ENCODE measurements at regions not wholly inside any gene's neighbourhood (a gene's known extent, or its start where the extent isn't known, plus 50 kb on each side); places are given as distances from the start of the nearest gene placed in this dataset.
"Not testable (repeated sequence)": the region's sequence is repeated elsewhere in the genome, so short reads cannot be mapped to it uniquely, and the experiment has no call there.

DNA sequence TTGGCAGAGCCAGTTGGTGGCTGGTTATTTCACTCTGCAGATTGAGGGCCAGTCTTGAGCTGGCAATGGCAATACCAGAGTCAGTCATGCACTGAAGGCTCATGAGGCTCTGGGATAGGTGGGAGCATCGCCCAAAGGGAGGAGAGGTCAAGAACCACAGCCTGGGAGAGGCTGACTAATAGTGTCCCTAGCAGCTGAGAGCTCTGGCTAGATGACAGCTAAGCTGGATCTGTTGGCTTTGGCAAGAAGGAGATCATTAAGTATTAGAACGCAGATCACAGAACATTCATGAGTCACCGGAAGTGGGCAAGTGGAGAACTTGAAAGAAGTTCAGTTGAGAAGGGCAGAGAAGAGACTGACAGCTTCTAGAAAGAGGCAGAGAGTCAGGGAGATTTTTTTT is 521.1 kb downstream of the NR2F2 start:
- DNase-seq, result no peak

DNA sequence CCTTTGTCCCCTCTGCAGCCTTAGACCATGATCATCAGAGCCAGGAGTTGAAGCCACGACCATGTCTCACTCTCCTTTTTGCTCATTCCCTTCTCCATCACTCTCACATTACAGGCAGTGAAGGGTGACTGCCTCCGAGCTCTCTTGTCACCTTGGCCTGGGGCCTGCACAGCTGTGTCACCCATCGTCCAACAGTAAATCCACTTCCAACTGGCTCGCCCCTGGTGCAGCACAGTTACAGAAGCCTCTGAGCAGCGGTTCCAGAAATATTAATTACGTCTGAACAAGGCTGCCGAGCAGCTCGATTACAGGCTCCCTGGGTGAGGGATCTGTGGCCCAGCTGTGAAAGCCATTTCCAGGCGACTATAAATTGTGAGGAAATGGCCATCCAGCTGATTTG is 528.2 kb downstream of the NR2F2 start:
- no peak for DNase-seq

DNA sequence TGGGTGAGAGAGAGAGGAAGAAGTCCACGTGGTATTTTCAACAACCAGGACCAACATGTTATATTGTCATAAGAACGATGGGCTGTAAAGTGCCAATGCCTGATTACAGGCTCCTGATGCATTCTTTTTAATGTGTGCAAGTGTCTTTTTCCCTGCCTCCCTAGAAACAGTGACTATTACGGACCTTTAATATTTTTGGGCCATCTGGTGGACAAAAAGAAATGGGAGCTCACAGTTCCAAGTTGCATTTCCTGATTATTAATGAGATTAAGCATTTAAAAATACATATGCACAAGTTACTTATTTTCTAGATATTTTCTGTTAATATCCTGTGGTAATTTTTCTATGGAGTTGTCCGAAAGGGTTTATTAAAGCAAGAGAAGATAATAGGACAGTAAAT is 530.2 kb downstream of the NR2F2 start:
- DNase-seq, result no peak

DNA sequence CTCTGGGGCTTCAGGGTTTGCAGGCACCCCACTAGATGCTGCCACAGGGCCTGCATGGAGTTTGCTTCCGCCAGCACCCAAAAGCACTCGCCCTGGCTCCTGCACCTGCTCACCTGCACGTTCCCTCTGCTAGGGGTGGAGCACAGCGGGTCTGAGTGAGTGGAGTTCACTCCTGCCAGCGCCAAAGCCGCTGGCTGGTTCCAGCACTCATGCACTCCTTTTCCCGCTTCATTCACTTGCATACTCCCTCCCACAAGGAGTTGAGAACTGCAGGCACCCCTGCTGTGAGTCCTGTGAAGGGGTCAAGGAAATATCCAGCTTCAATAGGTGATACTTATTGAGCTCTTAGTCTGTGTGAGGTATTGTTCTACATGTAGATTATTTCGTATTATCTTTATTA is 537.5 kb downstream of the NR2F2 start:
- no peak for DNase-seq

DNA sequence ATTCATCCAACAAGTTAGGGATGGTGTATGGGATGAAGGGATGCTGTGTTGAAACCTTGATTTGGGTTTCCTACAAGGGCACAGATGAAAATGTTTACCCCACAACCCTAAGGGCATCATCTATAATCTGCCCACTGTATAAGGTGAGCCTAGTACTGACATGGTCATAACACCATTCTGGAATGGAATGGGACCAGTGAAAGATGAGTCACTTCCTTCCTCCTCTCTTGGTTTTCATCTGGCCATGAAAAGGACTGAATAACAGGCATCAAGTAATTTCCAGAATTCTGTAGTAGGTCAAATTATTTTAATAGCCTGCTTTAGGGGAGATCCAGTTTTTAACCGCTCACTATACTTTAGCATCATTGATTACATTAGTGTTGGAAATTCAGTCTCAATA is 538.6 kb downstream of the NR2F2 start:
- no peak for DNase-seq

DNA sequence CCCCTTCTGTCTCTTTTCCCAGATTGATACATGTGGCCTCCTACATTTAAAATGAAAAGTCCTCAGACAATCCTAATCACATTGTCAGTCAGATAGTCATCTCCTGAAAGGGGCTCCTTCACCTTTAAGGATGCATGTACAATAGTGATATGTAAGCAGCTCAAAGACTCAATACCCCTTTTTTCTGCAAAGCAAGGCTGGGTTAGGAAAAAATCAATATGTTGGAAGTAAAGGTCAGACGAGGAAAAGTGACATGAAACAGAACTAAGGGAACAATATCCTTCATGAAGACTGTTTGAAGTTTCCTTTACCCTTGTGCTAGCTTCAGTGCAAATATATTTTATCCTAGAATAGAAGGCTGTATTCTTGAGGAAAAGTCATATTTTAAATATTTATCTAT is 539.3 kb downstream of the NR2F2 start:
- no peak for DNase-seq

DNA sequence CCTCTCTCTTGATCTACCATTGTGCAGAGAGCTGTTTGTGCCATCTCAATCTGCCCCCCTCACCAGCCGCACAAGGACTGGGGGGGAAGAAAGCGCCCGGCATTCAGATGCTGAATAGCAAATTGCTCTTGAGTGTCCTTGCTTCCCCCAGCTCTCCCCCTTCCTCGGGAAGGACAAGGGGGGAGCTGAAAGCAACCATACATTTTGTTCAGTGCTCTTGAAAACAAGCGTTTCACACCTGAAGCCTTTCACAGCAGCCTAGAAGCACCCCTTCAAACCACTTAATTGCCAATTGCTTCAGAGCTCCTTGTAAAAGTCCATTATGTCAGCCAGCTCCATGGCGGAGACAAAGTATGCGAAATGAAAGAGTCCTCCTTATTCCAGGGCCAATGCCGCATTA is 540.1 kb downstream of the NR2F2 start:
- DNase-seq, result no peak

DNA sequence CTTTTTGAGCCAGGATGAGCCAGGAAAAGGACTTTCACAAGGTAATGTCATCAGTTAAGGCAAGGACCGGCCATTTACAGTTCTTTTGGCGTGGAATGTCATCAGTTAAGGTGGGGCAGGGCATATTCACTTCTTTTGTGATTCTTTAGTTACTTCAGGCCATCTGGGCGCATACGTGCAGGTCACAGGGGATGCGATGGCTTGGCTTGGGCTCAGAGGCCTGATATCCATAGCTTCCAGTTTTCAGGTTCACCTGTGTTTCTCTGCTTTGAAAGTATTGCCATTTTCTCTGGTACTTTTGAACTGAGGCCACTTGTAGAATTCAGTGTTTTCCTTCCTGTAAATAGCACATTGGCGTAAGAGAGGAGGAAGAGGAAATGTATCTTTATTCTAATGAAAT is 546.9 kb downstream of the NR2F2 start:
- DNase-seq, result not testable (repeated sequence)

DNA sequence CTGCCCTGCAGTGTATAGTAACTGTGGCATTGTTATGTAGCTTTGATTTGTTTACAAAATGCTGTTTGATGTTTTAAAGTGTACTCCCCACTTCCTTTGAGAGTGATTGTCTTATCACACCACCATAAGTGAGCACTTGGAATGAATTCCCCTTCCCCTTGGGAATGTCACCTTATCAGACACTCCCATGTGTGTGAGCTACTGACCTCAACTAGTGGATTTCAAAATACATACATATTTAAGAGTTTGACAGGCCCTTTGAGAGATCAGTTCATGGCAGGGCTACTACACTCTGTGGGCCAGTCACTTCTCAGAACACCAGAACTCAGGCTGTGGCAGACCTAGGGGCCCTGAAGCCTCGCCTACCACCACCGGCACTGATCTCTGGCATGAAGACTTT is 547.6 kb downstream of the NR2F2 start:
- no peak for DNase-seq

DNA sequence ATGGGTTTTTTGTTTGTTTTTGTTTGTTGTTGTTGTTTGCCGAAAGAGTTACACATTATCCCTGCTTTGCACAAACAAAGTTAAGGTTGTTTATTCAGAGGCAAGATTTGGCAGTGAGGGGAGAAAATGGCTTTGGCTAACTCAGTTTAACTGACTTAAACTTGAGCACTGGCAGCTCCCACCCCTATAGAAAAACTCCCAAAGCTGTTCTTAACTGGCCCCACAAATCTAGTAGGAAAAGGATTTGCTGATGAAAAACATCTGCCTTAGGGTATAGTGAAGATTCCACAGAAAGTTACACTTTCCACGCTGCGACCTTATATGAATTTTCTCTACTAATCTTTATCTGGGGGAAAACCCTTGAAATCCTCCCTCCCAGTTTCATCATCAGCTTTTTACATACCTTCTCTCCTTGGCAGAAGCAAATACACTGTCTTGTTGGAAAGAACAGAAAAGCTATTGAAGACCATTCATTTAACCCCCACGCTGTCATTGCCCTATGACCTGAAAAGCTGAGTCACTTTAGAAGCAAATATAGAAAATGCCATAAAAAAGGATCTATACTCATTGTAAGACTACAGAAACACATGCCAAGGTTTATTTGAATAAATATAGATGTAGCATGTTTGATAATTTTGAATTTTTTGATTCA is 551.7 kb downstream of the NR2F2 start:
- no peak for DNase-seq

DNA sequence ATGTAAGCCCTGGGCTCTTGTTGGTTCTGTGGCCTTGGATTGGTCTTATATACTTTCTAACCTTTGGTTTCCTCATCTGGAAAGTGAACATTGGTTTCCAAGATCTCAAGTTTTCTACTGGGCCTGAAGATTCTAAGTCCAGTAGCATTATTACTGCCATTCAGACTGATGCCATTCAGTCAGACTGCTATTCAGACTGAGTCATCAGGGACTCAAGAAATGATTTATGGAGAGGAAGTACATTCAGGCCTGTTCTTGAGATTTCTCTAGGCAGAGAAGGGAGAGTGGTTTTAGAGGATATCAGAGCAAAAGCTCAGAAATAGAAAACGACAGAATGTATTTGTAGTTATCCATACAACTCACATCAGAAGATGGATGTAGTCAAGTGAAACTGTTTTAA is 557.2 kb downstream of the NR2F2 start:
- no peak for DNase-seq

DNA sequence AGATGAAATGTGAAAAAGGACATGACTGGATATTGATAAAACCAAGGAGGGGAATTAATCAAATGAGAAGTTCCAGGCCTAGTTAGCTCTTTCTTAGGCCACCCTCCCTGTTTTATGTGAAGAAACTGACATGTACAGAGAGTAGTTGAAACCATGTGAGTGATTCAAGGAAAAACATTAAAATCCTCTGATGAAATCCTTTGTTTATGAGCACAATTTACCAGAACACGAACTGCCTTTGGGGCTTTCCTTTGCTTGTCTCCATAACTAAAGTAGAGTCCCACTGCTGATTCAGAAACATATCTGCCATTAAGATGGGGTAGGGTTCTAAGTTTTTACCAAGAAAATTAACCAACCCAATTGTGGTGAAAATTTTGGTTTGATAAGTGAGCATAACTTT is 558.3 kb downstream of the NR2F2 start:
- DNase-seq, result no peak

DNA sequence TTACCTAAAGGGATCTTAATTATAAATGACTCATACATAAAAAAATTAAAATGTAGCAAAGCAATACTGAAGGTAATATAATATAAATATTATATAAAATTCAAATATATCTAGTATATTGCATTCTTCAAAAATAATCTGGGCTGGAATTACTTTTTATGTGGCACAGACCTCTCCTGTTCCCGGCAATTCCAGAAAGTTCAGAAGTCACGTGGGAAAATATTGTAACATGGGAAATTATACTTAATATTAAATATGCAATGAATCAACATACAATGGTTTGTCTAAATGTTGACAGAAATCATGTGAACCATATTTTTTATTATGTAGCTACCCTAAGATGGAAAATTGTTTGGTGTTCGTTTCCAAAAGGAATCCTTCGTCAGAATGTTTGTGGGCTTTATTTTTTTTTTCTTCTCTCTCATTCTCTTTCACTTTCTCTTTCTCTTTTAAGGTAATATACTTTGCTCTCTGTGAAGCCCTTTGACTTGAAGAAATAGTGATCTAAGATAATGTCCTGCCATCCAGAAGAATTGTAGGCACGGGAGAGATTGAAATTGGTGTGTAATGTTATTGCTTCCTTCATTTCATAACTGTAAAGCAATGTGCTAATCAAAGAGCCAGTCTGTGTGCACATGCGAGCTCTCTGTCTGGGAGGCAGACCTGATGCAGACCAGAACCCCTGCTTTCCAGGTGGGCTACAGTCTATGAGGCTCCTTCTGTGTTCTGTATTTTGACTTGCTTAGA is 559.4 kb downstream of the NR2F2 start:
- DNase-seq, result no peak

DNA sequence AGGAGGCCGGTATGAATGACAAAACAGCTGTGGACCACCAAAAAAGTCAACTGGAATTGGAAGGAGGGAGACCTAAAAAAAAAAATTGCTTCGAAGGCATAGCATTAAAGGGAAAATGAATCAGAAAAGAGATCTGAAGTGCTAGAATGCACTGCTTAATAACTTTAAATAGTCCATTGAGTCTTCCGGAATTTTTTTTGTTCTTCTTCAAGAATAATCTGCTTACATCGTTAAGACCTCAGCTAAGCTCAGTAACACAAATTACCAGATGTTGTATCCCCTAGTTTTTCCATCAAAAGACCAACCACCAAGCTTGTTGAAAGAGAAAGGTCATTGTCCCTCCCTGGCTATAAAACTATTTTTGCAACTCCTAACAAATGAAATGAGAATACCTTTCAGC is 560.5 kb downstream of the NR2F2 start:
- no peak for DNase-seq

DNA sequence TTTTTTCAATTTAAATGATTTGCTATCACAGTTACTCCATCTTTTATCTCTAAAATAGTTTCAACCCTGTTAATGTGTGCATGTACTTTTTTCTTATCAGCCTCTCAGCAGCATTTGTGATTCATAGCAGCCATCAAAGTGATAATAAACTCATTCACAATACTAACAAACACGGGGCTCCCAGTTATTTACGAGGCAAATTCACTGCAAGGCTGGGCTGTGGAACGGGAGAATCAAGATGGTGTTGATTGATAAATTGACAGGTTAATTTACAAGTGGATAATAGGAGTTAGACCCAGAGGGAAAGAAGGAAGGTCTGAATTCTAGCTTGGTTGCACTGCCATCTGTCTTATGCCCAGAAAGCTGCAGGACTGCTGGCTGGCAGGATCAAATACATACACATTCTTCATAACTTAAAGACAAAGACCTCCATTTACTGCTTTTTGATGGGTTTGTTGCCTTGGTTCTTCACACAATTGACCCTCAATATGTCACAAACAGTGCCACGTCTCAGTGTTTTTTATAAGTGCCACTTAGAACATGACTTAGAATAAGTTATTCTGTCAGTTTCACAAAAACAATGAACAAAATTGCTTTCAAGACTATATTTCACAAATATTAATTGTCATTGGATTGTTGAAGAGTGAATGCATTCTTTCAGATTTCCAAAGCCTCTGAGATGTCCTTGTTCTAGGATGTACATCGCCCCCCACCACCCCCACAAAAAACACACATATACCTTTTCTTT is 562.8 kb downstream of the NR2F2 start:
- no peak for DNase-seq

DNA sequence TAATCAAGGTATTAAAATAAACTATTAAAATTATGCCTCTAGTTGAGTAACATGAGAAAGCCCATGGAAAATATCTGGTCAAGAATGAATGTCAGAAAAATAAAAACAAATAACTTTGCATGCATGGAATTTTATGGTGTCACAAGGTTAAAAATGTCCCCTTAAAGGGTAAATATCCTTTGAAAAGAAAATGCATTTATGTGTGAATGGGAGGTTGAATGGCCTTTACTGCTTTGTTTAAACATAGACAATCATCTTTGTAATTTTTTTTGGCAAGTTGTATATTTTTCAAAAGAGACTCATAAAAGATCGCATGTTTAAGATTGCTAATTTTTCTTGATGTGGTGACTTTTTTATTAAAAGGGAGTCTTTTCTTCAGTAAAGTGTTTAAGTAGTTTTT is 564.2 kb downstream of the NR2F2 start:
- DNase-seq, result no peak

DNA sequence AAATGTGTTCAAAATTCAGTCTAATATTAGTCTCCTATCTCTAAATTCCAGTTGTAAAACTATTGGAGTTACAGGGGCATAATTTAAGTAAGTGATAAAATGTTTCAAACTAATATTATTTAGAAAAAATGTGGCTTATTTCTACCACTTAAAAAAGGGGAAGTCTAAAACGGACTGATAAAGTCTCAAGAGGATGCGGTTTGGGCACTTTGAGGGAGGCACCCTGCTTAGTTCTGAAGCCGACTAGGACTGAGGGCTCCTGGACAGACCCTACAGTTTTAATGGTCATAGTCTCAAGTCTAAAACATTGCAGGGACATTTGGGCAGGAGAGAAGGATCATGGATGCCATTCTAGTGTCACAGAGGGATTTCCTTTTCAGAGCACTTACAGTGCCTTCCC is 566.3 kb downstream of the NR2F2 start:
- DNase-seq, result no peak

DNA sequence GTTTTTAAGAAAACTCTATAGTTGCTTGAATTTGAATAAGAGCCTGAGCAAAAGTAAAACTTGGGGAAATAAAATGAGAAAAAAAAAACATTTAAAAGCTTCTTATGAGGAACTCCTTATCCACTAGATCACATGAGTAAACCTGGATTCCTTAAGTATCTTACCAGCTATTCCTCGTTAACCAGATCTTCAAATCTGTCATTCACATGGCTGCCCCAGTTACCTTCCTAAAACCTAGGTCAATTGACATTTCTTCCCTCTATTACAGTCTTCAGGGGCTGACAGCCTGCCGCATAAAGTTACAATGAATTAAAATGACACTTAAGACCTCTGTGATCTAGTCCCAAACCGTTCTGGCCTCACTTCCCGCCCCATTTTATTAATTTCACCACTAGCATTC is 583.6 kb downstream of the NR2F2 start:
- DNase-seq, result no peak

DNA sequence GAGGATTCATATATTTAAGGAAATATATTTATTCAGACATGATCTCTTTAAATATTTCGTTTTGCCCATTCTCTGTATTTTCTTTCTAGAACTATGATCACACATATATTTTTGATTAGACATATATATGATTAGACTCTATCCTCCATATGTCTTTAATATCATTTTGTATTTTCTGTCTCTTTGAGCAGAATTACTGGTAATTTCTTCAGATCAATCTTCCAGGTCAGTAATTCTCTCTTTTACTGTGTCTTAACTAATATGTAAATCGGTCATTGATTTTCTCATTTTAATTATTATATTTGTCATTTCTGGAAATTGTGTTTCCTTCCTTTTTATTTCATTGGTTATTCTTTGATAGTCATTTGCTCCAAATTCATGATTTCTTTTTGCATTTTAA is 586.2 kb downstream of the NR2F2 start:
- DNase-seq, result no peak

DNA sequence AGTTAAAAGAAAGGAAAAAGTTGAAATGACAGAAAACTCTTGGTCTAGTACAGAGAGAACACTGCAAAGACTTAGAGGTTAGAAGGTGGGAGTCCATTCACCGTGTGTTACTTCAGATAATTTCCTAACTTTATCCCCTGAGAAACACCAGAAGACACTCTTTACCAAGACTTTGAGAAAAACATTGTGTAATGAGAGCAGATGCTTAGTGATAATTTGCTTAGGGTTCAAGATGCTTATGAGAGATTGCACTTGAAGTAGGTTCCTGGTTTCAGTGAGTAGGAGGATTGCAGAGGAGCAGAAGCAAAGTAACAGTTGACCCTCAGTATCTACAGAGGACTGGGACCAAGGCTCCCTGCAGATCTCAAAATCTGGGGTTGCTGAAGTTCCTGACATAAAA is 594.1 kb downstream of the NR2F2 start:
- DNase-seq, result no peak

DNA sequence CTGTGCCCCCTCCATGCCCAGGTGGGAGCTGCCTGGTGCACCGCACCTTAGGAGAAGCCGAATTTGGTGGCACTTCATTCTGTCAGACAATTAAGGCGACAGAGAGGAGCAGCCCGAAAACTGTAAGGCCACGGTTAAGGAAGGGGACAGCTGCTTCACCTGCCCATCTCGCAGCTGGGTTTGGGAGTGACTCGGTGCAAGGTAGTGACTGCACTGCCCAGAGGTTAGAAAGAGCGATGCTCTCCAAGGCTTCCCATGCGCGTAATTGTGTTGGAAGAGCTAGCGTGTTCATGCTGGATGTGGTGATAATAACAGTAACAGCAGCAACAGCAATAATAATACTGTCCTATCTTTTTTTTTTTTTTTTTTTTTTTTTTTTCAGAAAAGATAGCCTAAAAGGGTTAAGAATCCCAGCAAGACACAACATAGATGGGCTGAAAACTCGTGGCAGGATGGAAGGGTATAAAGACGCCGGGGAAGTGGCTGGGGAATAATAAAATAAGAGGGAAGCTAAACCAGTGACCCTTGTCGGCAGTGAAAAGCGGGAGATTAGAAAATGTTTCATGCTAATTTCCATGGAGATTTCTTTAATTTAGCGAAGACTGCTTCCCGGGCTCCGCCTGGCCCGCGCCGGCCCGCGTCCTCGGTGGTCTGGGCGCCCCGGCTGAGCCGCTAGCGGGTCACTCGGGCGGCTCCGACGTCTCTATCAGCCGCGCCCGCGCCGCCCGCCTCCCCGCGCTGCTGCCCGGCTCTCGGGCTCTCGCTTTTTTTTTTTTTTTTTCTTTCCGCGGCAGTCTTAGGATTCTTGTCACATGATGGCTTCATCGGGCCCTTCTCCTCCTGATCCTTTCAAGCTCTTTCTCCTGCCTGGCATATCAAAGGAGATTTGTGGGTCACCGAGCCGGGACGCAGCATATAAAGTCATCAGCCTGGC is 617.1 kb downstream of the NR2F2 start:
- DNase-seq, result no peak

DNA sequence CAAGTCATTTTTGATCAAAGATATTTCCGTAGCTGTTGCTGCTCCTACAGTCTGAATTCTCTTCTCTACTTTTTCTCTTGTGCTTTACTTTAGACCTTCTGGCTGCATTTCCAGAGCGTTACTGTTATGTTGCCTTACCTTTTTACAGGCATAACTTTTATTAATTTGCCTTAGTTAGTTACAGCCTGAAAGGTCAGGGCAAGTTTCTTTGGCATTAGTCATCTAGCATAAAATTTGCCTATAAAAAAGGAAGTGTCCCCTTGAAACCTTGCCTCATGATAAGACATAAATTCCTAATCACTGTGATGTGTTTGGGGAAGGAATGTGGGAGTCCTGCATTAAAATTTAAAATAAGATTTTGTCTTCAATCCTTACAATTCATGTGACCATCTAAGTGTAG is 618.5 kb downstream of the NR2F2 start:
- DNase-seq, result no peak

DNA sequence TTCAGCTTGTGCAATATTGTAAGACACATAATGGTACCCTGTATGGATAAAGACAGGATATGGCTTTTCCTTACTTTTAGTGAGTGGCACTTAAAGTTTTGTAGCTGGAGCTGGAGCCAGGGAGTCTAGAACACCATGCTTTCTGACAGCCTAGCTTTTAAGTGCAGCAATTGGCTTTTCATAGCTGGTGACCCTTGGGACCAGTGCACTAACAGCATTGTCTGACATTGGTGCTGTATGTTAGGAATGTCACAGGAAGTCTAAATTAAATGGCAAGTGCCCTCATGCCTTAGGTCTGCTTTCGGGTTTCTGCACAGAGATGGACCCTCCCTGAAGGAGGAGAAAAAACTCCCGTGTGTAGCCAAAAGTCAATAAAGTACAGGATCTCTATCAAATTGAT is 628.2 kb downstream of the NR2F2 start:
- no peak for DNase-seq
